ENCODE measurements at regions not wholly inside any gene's neighbourhood (a gene's known extent, or its start where the extent isn't known, plus 50 kb on each side); places are given as distances from the start of the nearest gene placed in this dataset.

DNA sequence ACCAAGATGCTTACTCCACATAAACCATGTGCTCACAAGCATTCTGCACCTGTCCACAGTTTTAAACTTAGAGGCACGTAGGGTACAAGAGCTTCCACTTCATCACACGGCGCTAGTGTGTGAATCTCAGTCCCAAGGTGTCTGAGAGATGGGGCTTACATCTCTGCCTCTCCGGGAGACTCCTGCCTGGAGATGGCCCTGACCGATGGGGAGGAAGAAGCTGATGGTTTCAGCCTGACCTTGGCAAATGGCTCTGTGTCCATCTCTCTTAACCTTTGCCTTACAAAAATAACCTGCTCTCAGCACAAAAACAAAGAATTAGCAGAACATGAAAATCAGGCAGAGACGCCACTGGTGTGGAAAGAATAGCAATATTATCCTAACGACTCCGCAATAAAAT is 559.3 kb upstream of the B3GAT1 start (continued):
- TF ChIP-seq, protein P1, sequence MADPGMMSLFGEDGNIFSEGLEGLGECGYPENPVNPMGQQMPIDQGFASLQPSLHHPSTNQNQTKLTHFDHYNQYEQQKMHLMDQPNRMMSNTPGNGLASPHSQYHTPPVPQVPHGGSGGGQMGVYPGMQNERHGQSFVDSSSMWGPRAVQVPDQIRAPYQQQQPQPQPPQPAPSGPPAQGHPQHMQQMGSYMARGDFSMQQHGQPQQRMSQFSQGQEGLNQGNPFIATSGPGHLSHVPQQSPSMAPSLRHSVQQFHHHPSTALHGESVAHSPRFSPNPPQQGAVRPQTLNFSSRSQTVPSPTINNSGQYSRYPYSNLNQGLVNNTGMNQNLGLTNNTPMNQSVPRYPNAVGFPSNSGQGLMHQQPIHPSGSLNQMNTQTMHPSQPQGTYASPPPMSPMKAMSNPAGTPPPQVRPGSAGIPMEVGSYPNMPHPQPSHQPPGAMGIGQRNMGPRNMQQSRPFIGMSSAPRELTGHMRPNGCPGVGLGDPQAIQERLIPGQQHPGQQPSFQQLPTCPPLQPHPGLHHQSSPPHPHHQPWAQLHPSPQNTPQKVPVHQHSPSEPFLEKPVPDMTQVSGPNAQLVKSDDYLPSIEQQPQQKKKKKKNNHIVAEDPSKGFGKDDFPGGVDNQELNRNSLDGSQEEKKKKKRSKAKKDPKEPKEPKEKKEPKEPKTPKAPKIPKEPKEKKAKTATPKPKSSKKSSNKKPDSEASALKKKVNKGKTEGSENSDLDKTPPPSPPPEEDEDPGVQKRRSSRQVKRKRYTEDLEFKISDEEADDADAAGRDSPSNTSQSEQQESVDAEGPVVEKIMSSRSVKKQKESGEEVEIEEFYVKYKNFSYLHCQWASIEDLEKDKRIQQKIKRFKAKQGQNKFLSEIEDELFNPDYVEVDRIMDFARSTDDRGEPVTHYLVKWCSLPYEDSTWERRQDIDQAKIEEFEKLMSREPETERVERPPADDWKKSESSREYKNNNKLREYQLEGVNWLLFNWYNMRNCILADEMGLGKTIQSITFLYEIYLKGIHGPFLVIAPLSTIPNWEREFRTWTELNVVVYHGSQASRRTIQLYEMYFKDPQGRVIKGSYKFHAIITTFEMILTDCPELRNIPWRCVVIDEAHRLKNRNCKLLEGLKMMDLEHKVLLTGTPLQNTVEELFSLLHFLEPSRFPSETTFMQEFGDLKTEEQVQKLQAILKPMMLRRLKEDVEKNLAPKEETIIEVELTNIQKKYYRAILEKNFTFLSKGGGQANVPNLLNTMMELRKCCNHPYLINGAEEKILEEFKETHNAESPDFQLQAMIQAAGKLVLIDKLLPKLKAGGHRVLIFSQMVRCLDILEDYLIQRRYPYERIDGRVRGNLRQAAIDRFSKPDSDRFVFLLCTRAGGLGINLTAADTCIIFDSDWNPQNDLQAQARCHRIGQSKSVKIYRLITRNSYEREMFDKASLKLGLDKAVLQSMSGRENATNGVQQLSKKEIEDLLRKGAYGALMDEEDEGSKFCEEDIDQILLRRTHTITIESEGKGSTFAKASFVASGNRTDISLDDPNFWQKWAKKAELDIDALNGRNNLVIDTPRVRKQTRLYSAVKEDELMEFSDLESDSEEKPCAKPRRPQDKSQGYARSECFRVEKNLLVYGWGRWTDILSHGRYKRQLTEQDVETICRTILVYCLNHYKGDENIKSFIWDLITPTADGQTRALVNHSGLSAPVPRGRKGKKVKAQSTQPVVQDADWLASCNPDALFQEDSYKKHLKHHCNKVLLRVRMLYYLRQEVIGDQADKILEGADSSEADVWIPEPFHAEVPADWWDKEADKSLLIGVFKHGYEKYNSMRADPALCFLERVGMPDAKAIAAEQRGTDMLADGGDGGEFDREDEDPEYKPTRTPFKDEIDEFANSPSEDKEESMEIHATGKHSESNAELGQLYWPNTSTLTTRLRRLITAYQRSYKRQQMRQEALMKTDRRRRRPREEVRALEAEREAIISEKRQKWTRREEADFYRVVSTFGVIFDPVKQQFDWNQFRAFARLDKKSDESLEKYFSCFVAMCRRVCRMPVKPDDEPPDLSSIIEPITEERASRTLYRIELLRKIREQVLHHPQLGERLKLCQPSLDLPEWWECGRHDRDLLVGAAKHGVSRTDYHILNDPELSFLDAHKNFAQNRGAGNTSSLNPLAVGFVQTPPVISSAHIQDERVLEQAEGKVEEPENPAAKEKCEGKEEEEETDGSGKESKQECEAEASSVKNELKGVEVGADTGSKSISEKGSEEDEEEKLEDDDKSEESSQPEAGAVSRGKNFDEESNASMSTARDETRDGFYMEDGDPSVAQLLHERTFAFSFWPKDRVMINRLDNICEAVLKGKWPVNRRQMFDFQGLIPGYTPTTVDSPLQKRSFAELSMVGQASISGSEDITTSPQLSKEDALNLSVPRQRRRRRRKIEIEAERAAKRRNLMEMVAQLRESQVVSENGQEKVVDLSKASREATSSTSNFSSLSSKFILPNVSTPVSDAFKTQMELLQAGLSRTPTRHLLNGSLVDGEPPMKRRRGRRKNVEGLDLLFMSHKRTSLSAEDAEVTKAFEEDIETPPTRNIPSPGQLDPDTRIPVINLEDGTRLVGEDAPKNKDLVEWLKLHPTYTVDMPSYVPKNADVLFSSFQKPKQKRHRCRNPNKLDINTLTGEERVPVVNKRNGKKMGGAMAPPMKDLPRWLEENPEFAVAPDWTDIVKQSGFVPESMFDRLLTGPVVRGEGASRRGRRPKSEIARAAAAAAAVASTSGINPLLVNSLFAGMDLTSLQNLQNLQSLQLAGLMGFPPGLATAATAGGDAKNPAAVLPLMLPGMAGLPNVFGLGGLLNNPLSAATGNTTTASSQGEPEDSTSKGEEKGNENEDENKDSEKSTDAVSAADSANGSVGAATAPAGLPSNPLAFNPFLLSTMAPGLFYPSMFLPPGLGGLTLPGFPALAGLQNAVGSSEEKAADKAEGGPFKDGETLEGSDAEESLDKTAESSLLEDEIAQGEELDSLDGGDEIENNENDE (IDR thresholded peaks at IDR 0.05; ENCODE audit: insufficient replicate concordance, low read length) = no peak
- TF ChIP-seq, protein P2, sequence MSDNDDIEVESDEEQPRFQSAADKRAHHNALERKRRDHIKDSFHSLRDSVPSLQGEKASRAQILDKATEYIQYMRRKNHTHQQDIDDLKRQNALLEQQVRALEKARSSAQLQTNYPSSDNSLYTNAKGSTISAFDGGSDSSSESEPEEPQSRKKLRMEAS (IDR thresholded peaks at IDR 0.05) = no peak
- TF ChIP-seq, protein P3, sequence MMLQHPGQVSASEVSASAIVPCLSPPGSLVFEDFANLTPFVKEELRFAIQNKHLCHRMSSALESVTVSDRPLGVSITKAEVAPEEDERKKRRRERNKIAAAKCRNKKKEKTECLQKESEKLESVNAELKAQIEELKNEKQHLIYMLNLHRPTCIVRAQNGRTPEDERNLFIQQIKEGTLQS (IDR thresholded peaks at IDR 0.05; ENCODE audit: insufficient read depth, low read depth, low read length) = no peak
- TF ChIP-seq NRF1 (IDR thresholded peaks at IDR 0.05; ENCODE audit: low read depth, low read length) = no peak
